ENCODE measurements at regions not wholly inside any gene's neighbourhood (a gene's known extent, or its start where the extent isn't known, plus 50 kb on each side); places are given as distances from the start of the nearest gene placed in this dataset.
"Not testable (repeated sequence)": the region's sequence is repeated elsewhere in the genome, so short reads cannot be mapped to it uniquely, and the experiment has no call there.

GRCh38 chr18:67385455-67385854 is 131.1 kb downstream of the DSEL start:
- DNase-seq (ENCODE audit: low spot score), result no peak
- in situ Hi-C loops (cut with MboI; ENCODE audit: low pct_unique_long_range_greater_than_20kb, low sequenced_read_pairs, unreplicated experiment), result no loop called here
- TF ChIP-seq CTCF (IDR thresholded peaks at IDR 0.05; ENCODE audit: extremely low read depth, insufficient read depth, missing control alignments), result no peak

- DNase-seq (ENCODE audit: low spot score); in situ Hi-C loops (cut with MboI; ENCODE audit: low pct_unique_long_range_greater_than_20kb, low sequenced_read_pairs, unreplicated experiment): not testable (repeated sequence)
Observed at GRCh38 chr18:67384057-67384456, 132.5 kb downstream of the DSEL start.

GRCh38 chr18:67381608-67382150 is 134.8 kb downstream of the DSEL start:
- TF ChIP-seq CTCF (IDR thresholded peaks at IDR 0.05; ENCODE audit: extremely low read depth, insufficient read depth, missing control alignments), result no peak
- in situ Hi-C loops (cut with MboI; ENCODE audit: low pct_unique_long_range_greater_than_20kb, low sequenced_read_pairs, unreplicated experiment), result no loop called here
- DNase-seq (ENCODE audit: low spot score), result no peak

- no peak for TF ChIP-seq CTCF (IDR thresholded peaks at IDR 0.05; ENCODE audit: extremely low read depth, insufficient read depth, missing control alignments)
- in situ Hi-C loops (cut with MboI; ENCODE audit: low pct_unique_long_range_greater_than_20kb, low sequenced_read_pairs, unreplicated experiment), result no loop called here
- no peak for DNase-seq (ENCODE audit: low spot score)
Observed at GRCh38 chr18:67380867-67381266, 135.7 kb downstream of the DSEL start.

GRCh38 chr18:67379981-67380380 is 136.5 kb downstream of the DSEL start:
- no peak for TF ChIP-seq CTCF (IDR thresholded peaks at IDR 0.05; ENCODE audit: extremely low read depth, insufficient read depth, missing control alignments)

GRCh38 chr18:67376372-67376771 is 140.1 kb downstream of the DSEL start:
- no peak for TF ChIP-seq CTCF (IDR thresholded peaks at IDR 0.05; ENCODE audit: extremely low read depth, insufficient read depth, missing control alignments)
- in situ Hi-C loops (cut with MboI; ENCODE audit: low pct_unique_long_range_greater_than_20kb, low sequenced_read_pairs, unreplicated experiment), result no loop called here
- no peak for DNase-seq (ENCODE audit: low spot score)

More at GRCh38 chr18:67379981-67380380, 136.5 kb downstream of the DSEL start:
- in situ Hi-C loops (cut with MboI; ENCODE audit: low pct_unique_long_range_greater_than_20kb, low sequenced_read_pairs, unreplicated experiment), result no loop called here
- DNase-seq (ENCODE audit: low spot score), result no peak

- no peak for DNase-seq (ENCODE audit: low spot score)
- TF ChIP-seq CTCF (IDR thresholded peaks at IDR 0.05; ENCODE audit: extremely low read depth, insufficient read depth, missing control alignments), result no peak
- in situ Hi-C loops (cut with MboI; ENCODE audit: low pct_unique_long_range_greater_than_20kb, low sequenced_read_pairs, unreplicated experiment), result no loop called here
Observed at GRCh38 chr18:67373636-67374035, 142.9 kb downstream of the DSEL start.

Measured in GM13977 (cell line).